Thyroid gland (tissue), 4 donors: ENCODE measurements at regions not wholly inside any gene's neighbourhood (a gene's known extent, or its start where the extent isn't known, plus 50 kb on each side); places are given as distances from the start of the nearest gene placed in this dataset.
A peak's percentile ranks its signal among the peaks of the same experiment; 100 is the strongest.

Source experiments
- DNase-seq, 2 donors: peaks; one replicate each; pipeline ENCODE4 v3.0.0-alpha.2; 2019
- H3K27ac ChIP-seq, 3 donors: fragments of 200-600 bp; sonication (generic); 1 replicate in 2 of 3; 2 replicates in 1 of 3; pipeline ENCODE4 v1.5.1; 2016 to 2019; ENCODE audit warnings: mild to moderate bottlenecking in 1 of 3, moderate library complexity in 1 of 3
- H3K27me3 ChIP-seq: fragments of 200-600 bp; sonication (generic); one replicate; pipeline ENCODE4 v1.5.1; 2019
- H3K36me3 ChIP-seq, 2 donors: fragments of 200-600 bp; sonication (generic); one replicate each; pipeline ENCODE4 v1.5.1; 2016 to 2019
- H3K4me1 ChIP-seq, 2 donors: fragments of 200-600 bp; sonication (generic); one replicate each; pipeline ENCODE4 v1.5.1; 2017 to 2019
- H3K4me3 ChIP-seq, 3 donors: fragments of 200-600 bp; sonication (generic); replicated peaks in 1 of 3; 1 replicate in 2 of 3; 2 replicates in 1 of 3; pipeline ENCODE4 v1.5.1; 2016; ENCODE audit warnings: mild to moderate bottlenecking in 1 of 3
- H3K9me3 ChIP-seq: fragments of 200-600 bp; sonication (generic); one replicate; pipeline ENCODE4 v1.5.1; 2017
- POLR2A ChIP-seq, 2 donors: fragments of 450-650 bp; IDR thresholded peaks; one replicate each; pipeline ENCODE4 v1.6.1; 2017; ENCODE audit warnings: antibody characterized with exemption in 2 of 2, mild to moderate bottlenecking in 2 of 2, moderate library complexity in 1 of 2
- WGBS, 2 donors: methylation state at CpG; one replicate each; pipeline ENCODE4 v1.1.5; 2017; 5-methylcytosine and 5-hydroxymethylcytosine counted together
- intact Hi-C: fragments of 100-400 bp; cut with DNase I; formaldehyde crosslinking; loops from one replicate; pipeline ENCODE4 v1.15.1; 2023
- TF ChIP-seq, protein P1 (sequence below), 6 experiments: fragments of 200-600 bp in 3 of 6; fragments of 450-650 bp in 3 of 6; sonication (generic) in 3 of 6; IDR thresholded peaks; one replicate each; pipeline ENCODE4 v1.5.1; 2016 to 2019; ENCODE audit warnings: antibody characterized with exemption in 6 of 6, mild to moderate bottlenecking in 2 of 6, inconsistent platforms in 1 of 6, moderate library complexity in 1 of 6

DNA sequence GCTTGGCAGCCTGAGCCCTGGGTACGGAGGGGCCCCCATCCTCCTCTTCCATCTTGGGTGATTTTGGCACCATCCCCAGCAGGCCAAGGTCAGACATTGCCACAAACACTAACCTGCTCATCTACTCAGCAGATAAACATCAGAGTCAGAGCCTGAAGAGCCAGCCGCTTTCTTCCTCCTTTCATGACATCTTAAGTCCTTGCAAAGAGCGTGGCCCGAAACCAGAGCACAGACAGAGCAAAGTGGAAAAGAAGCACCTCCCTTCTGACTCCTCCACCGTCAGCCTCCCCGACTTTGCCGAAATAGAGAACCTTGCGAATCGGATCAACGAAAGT lies 60.4 kb upstream of the RPH3AL start:
- Histone ChIP-seq H3K27ac (no peak overlapping the region), H3K27me3 (no peaks in the 10 kb centered on the region), H3K9me3 (no peaks in the 10 kb centered on the region), H3K4me3 (no peak overlapping the region), H3K4me1 (peaks cover 10 to 23% of the 10 kb centered on the region in 2 donors), H3K36me3 (peaks cover 0 to 12% of the 10 kb centered on the region in 2 donors)
- intact Hi-C loops = loop anchor here (2.0 kb wide), 1 partner anchor 288 kb away; no protein-coding TSS in a partner anchor
- DNase-seq = no peak
- TF ChIP-seq, protein P1, sequence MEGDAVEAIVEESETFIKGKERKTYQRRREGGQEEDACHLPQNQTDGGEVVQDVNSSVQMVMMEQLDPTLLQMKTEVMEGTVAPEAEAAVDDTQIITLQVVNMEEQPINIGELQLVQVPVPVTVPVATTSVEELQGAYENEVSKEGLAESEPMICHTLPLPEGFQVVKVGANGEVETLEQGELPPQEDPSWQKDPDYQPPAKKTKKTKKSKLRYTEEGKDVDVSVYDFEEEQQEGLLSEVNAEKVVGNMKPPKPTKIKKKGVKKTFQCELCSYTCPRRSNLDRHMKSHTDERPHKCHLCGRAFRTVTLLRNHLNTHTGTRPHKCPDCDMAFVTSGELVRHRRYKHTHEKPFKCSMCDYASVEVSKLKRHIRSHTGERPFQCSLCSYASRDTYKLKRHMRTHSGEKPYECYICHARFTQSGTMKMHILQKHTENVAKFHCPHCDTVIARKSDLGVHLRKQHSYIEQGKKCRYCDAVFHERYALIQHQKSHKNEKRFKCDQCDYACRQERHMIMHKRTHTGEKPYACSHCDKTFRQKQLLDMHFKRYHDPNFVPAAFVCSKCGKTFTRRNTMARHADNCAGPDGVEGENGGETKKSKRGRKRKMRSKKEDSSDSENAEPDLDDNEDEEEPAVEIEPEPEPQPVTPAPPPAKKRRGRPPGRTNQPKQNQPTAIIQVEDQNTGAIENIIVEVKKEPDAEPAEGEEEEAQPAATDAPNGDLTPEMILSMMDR (IDR thresholded peaks at IDR 0.05) = no peak
- no peak for TF ChIP-seq POLR2A (IDR thresholded peaks at IDR 0.05)
- WGBS, 2 donors = 92 to 93% methylated on average over 10 of the region's 10 CpGs

DNA sequence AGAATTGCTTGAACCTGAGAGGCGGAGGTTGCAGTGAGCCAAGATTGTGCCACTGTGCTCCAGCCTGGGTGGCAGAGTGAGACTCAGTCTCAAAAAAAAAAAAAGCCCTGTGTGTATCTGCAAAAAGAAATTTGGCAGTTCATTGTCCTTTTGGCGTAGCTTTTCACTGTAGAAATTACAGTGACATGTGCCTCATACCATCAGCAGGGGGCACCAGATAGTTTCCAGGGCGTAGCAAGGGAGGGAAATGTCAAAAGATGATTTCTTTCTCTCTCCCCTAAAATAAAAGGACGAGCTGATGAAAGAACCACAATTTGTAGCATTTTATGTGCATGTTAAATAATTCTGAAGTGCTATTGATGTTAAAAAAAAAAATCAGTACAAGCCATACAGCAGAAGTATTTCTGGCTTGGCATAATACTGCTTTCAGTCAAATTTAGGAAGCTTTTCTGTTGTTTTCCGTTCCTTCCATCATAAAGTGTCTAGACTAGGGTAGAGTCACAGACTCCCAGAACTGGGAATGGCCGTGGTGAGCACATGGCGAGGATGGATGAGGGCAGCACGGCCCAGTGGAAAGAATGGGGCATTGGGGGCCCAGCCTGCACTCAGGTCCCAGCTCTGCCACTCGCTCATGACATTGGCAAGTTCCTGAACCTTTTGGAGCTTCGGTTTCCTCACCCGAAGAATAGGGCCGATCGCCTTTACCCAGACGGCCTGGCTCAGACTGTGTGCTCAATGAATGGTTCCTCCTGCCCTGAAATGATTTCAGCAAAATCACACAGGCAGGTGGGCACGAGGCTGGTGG lies 59.8 kb upstream of the RPH3AL start:
- H3K4me1 ChIP-seq = peaks cover 10 to 23% of the 10 kb centered on the region in 2 donors
- H3K27me3 ChIP-seq = no peaks in the 10 kb centered on the region
- TF ChIP-seq POLR2A (IDR thresholded peaks at IDR 0.05) = no peak
- TF ChIP-seq, protein P1 (IDR thresholded peaks at IDR 0.05) = peak; percentile 50 to 86 (median 81)
- DNase-seq = peak; percentile 55 to 63
- no peak overlapping the region for H3K4me3 ChIP-seq
- intact Hi-C loops = loop anchor here (2.0 kb wide), 1 partner anchor 288 kb away; no protein-coding TSS in a partner anchor
- no peak overlapping the region for H3K27ac ChIP-seq
- WGBS, 2 donors = 58 to 75% methylated on average over 13 to 15 of the region's 15 CpGs
- H3K9me3 ChIP-seq = no peaks in the 10 kb centered on the region
- peaks cover 0 to 12% of the 10 kb centered on the region in 2 donors for H3K36me3 ChIP-seq

DNA sequence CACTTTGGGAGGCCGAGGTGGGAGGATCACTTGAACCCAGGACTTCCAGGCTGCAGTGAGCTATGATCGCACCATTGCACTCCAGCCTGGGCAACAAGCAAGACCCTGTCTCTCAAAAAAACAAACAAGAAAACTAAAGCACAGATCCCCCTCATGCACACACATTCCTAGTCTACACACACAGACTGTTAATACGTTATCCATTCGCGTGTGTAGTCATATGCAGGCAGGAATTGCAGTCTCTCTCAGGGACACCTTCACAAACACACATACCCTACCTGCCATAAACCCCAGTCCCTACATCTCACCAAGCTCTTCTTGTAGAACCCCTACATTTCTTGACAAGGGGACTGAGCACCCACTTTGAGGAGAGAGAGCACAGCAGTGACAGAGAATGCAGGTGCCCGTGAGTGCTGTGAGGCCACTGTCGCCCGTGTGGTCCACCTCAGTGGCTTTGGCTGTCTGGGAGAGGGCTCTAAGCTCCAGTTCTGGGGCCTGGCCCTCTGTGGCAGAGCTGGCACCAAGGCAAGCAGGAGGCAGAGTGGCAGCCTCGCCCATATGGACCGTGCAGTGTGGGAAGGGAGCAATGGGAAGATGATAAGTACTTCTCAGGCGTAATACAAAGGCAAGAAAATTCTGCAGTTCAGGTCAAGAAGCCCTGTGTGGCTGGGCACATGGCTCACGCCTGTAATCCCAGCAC lies 59.0 kb upstream of the RPH3AL start:
- Histone ChIP-seq H3K9me3 (no peaks in the 10 kb centered on the region), H3K4me3 (no peak overlapping the region), H3K4me1 (peaks cover 10 to 23% of the 10 kb centered on the region in 2 donors), H3K27me3 (no peaks in the 10 kb centered on the region), H3K36me3 (peaks cover 0 to 12% of the 10 kb centered on the region in 2 donors), H3K27ac (no peak overlapping the region)
- TF ChIP-seq, protein P1 (IDR thresholded peaks at IDR 0.05) = no peak
- TF ChIP-seq POLR2A (IDR thresholded peaks at IDR 0.05) = no peak
- no peak for DNase-seq
- WGBS, 2 donors = 86 to 88% methylated on average over 12 of the region's 12 CpGs
- intact Hi-C loops = loop anchor here (2.0 kb wide), 1 partner anchor 289 kb away; no protein-coding TSS in a partner anchor

DNA sequence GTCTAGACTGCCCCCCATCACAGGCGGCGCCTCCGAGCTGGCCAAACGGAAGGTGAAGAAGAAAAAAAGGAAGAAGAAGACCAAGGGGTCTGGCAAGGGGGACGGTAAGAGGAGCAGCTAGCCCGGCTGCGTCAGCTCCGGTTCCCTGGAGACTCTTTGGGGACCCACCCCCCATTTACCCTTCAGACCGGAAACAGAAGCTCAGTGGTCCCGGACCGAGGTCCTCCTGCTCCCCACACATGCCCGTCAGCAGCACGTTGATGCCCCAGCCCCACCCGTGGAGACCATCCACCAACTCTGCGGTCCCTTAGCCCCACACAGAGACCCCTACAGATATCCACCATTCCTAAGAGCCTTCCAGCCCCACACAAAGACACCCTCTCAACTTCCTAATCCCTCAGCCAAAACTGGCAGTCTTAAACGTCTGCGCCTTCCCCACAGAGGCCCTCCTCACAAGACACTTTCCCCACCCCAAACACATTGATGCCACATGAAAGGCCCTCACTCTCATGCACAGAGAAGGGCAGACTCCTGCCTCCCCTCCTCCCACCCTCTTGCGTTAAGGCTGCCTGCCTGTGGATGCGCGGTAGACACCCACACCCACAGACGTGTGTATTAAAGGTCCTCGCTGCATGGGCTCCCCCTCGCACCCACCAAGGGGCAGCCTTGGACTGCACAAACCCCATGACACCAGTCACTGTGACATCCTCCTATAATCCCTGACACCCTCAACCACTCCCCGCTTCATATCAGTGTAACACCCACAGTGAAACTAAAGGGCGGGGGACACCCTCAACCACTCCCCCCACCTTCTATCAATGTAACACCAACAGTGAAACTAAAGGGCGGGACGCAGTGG lies 58.2 kb upstream of the RPH3AL start:
- Histone ChIP-seq H3K27ac (peak overlapping the region in 2 of 3 donors; percentile 34 to 73), H3K9me3 (no peaks in the 10 kb centered on the region), H3K4me3 (peak overlapping the region; percentile 50 to 76 (median 54)), H3K27me3 (no peaks in the 10 kb centered on the region), H3K4me1 (peaks cover 10 to 23% of the 10 kb centered on the region in 2 donors), H3K36me3 (peaks cover 0 to 12% of the 10 kb centered on the region in 2 donors)
- intact Hi-C loops = no loop called here
- no peak for TF ChIP-seq POLR2A (IDR thresholded peaks at IDR 0.05)
- TF ChIP-seq, protein P1 (IDR thresholded peaks at IDR 0.05) = no peak
- DNase-seq = peak in 1 of 2 donors; percentile 14
- 19 to 22% methylated on average over 27 of the region's 27 CpGs for WGBS, 2 donors
